Mammary epithelial cell (primary cell): ENCODE measurements at regions not wholly inside any gene's neighbourhood (a gene's known extent, or its start where the extent isn't known, plus 50 kb on each side); places are given as distances from the start of the nearest gene placed in this dataset.

Experiments used
- CTCF ChIP-seq, 2 donors: IDR thresholded peaks in 1 of 2; conservative IDR thresholded peaks in 1 of 2; 2 replicates each; pipeline ENCODE4 v1.5.1; 2011 to 2012; ENCODE audit warnings: inconsistent platforms in 2 of 2, low read length in 2 of 2, mild to moderate bottlenecking in 2 of 2, control low read depth in 1 of 2, low read depth in 1 of 2; ENCODE audit not compliant: insufficient read depth in 1 of 2; ENCODE audit errors: extremely low read depth in 1 of 2
- EZH2 ChIP-seq: IDR thresholded peaks from 2 replicates; pipeline ENCODE4 v1.6.1; 2012; ENCODE audit warnings: low read length, inconsistent platforms, borderline replicate concordance

GRCh38 chr10:29229258-29229705 is 59.6 kb upstream of the LYZL1 start:
- TF ChIP-seq CTCF (conservative IDR thresholded peaks at IDR 0.05 in 1 of 2, IDR thresholded peaks at IDR 0.05 in 1 of 2; ENCODE audit: extremely low read depth in 1 of 2, insufficient read depth in 1 of 2, low read depth in 1 of 2, low read length in 2 of 2) (no peak), EZH2 (no peak)
